Prostate gland (tissue), 2 donors: ENCODE measurements at regions not wholly inside any gene's neighbourhood (a gene's known extent, or its start where the extent isn't known, plus 50 kb on each side); places are given as distances from the start of the nearest gene placed in this dataset.

ENCODE experiments used
- CTCF ChIP-seq, 4 experiments: fragments of 200-600 bp in 2 of 4; fragments of 450-650 bp in 2 of 4; sonication (generic) in 2 of 4; IDR thresholded peaks; 1 replicate in 3 of 4; 2 replicates in 1 of 4; pipeline ENCODE4 v1.5.1; 2016 to 2019; ENCODE audit warnings: antibody characterized with exemption in 4 of 4, mild to moderate bottlenecking in 2 of 4, moderate library complexity in 2 of 4
- POLR2A ChIP-seq: fragments of 450-650 bp; IDR thresholded peaks from one replicate; pipeline ENCODE4 v1.6.1; 2016; ENCODE audit warnings: antibody characterized with exemption, mild to moderate bottlenecking
- POLR2AphosphoS5 ChIP-seq: sonication (generic); formaldehyde crosslinking; IDR thresholded peaks from one replicate; pipeline ENCODE4 v1.6.1; 2017; ENCODE audit warnings: antibody characterized with exemption

DNA sequence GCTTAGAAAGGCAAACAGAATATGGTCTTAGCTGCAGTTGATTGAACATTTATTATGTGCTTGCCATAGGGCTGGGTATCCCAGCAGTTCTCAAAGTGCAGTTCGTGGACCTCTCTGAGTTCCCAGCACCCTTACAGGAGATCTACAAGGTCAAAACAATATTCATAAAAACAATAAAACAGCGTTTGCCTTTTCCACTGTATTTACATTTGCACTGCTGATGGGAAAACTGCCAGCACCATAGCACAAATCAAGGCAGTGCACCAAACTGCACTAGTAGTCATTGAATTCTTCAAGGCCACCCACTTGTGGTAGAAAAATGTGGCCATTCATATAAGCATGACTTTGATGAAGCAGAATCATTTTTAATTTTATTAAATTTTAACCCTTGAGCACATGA is 128.1 kb downstream of the CCDC34 start:
- no peak for TF ChIP-seq CTCF (IDR thresholded peaks at IDR 0.05)
- TF ChIP-seq POLR2AphosphoS5: no peak
- no peak for TF ChIP-seq POLR2A
